ENCODE measurements at regions not wholly inside any gene's neighbourhood (a gene's known extent, or its start where the extent isn't known, plus 50 kb on each side); places are given as distances from the start of the nearest gene placed in this dataset.

GRCh38 chr22:49152127-49152938, 675.3 kb downstream of the BRD1 start:
- no peak for DNase-seq (ENCODE audit: low read depth in 2 of 3, low spot score in 2 of 3)

DNA sequence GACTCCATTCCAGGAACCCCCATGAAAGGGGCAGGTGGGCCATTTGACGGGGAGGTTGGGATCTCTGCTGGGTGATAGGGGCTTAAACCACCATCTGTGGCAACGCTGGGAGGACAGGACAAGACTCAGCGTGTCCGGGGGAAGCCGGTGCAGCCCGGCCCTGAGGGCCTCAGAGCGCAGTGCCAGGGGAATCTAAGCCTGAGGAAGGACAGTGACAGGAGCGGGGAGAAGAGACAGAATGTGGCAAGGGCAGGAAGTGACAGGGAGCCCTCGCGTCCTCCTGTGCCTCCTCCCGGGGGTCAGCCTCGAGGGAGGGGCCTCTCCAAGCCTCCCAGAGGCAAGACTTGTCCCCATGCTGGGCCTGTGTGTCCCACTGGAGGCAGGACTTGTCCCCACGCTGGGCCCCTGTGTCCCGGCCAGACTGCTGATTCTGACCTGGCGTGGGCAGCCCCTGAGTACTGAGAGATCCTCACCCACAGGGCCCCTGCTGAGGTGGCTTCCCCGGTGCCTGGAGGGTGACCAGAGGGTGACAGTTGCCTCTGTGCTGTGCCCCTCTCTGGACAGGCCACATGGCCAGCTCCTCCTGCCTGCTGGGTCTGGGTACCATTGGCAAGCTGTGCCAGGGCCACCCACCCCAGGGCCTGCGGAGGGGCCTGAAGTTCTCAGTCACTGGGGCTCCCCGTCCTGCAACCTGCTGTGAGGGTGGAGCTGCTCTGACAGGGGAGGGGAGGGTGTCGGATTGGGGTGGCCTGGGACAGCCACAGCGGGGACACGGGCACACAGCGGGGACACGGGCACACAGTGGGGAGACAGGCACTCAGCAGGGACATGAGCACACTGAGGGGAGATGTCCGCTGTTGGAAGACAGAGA, 676.2 kb downstream of the BRD1 start:
- DNase-seq (ENCODE audit: low read depth in 2 of 3, low spot score in 2 of 3), result no peak

GRCh38 chr22:49150801-49151221, 676.9 kb downstream of the BRD1 start:
- DNase-seq (ENCODE audit: low read depth in 2 of 3, low spot score in 2 of 3), result no peak

- DNase-seq (ENCODE audit: low read depth in 2 of 3, low spot score in 2 of 3), result no peak
These were observed 677.7 kb downstream of the BRD1 start for GRCh38 chr22:49149721-49150608.

- DNase-seq (ENCODE audit: low read depth in 2 of 3, low spot score in 2 of 3), result no peak
These were observed 678.7 kb downstream of the BRD1 start for GRCh38 chr22:49148895-49149418.

GRCh38 chr22:49147617-49148175, 680.0 kb downstream of the BRD1 start:
- DNase-seq (ENCODE audit: low read depth in 2 of 3, low spot score in 2 of 3), result no peak

GRCh38 chr22:49147171-49147570, 680.5 kb downstream of the BRD1 start:
- DNase-seq (ENCODE audit: low read depth in 2 of 3, low spot score in 2 of 3), result no peak

- DNase-seq (ENCODE audit: low read depth in 2 of 3, low spot score in 2 of 3), result no peak
These were observed 681.2 kb downstream of the BRD1 start for GRCh38 chr22:49146511-49146910.

DNA sequence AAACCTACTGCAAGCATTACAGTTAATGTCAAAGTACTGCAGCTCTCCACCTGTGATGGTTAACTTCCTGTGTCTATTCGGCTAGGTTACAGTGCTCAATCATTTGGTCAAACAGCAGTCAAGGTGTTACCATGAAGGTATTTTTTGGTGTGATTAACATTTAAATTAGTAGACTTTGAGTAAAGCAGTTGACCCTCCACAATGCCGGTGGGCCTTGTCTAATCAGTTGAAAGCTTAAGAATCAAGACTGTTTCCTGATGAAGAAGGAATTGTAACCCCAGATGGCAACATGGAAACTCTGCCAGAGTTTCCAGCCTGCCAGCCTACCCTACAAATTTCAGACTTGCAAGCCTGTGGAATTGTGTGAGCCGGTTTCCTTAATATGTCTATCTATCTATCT, 683.9 kb downstream of the BRD1 start:
- DNase-seq (ENCODE audit: low read depth in 2 of 3, low spot score in 2 of 3), result no peak

DNA sequence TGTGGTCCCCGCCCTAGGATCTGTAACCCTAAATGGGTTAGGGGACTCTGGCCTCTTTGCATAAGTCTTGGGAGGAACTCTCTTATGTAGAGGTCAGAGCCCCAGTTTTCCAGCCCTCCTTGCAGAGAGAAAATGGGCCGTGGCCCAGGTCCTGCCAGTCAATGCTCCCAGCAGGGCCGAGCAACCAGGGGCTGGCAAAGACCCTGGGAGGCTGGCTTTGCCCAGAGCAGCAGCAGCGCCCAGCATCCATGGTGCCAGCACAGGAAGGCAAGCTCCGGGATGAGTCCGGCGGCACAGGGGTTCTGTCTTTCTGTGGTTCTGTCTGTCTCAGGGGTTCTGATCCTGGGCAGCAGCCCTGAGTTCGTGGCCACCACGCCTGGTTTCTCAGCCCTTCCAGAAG, 684.8 kb downstream of the BRD1 start:
- no peak for DNase-seq (ENCODE audit: low read depth in 2 of 3, low spot score in 2 of 3)

DNA sequence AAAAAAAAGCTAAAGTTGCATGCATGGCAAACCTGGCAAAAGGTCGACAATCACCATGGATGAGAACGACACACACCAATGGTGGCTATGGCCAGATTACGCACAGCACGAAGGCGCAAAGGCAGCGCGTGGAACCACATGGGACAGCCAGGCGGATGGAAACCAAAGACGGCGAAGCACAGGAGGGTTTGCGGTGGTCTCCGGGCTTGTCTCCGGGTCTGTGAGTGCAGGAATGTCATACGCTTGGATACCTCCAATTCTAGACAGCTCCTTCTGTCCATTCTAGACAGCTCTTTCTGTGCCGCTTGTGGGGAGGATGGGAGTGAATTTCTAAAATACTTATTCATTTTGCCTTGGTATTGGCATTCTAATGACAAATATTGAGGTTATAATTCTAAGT, 685.4 kb downstream of the BRD1 start:
- no peak for DNase-seq (ENCODE audit: low read depth in 2 of 3, low spot score in 2 of 3)

DNA sequence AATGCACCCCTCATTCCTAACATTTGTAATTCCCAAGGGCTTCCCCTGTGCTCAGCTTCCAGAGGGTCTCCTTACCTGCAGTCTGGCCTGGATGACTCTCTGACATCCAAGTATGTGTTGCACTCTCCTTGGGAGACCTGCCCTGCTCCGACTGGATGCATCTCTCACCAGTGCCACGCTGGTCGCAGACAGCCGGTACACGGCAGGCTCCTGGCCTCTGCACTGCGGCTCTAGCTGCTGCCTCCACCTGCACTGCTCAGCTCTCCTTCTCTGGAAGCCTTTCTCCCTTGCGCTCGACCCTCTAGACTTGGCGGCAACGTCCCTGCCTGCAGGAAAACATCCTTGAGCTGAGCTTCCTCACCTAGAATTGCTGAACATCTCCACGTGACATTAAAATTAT, 685.9 kb downstream of the BRD1 start:
- DNase-seq (ENCODE audit: low read depth in 2 of 3, low spot score in 2 of 3), result no peak

- DNase-seq (ENCODE audit: low read depth in 2 of 3, low spot score in 2 of 3), result no peak
These were observed 686.6 kb downstream of the BRD1 start for GRCh38 chr22:49140911-49141665.

DNA sequence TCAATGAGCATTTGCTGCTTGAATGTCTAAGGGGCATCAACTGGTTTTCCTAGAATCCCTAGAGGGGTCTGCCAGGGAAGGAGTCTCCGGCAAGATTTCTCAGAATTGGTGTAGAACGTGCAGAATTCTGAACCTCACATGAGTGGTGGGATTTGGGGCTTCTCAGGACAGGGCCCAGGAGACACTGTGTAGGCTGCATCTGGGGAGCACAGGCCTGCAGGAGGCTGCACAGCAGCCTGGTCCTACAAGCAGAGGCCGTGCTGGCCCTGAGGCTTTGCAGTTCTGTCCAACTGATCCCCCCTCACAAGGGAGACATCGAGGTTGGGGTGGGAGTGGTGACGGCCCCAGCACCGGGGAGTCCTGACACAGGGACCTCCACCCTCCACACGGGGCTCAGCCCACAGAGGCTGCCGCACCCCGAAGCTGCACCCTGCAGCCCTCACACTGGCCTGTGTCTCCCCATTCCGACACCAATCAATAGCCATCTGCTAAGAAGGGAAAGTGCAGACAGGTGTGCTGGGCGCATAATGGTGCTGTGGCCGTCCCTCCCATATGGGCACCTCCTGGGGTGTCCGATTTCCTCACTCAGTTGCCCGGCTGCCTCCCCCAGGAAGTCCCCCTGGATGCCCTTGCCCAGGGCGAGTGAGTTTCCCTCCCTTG, 688.1 kb downstream of the BRD1 start:
- no peak for DNase-seq (ENCODE audit: low read depth in 2 of 3, low spot score in 2 of 3)

- no peak for DNase-seq (ENCODE audit: low read depth in 2 of 3, low spot score in 2 of 3)
These were observed 689.4 kb downstream of the BRD1 start for GRCh38 chr22:49138250-49138790.

GRCh38 chr22:49137206-49137840, 690.4 kb downstream of the BRD1 start:
- no peak for DNase-seq (ENCODE audit: low read depth in 2 of 3, low spot score in 2 of 3)

- DNase-seq (ENCODE audit: low read depth in 2 of 3, low spot score in 2 of 3), result no peak
These were observed 690.9 kb downstream of the BRD1 start for GRCh38 chr22:49136816-49137180.

- DNase-seq (ENCODE audit: low read depth in 2 of 3, low spot score in 2 of 3), result no peak
These were observed 691.4 kb downstream of the BRD1 start for GRCh38 chr22:49136041-49136815.

Data from activated CD8-positive, alpha-beta memory T cell treated with anti-CD3 and anti-CD28 coated beads for 48 hours (primary cell).